ENCODE measurements at regions not wholly inside any gene's neighbourhood (a gene's known extent, or its start where the extent isn't known, plus 50 kb on each side); places are given as distances from the start of the nearest gene placed in this dataset.

DNA sequence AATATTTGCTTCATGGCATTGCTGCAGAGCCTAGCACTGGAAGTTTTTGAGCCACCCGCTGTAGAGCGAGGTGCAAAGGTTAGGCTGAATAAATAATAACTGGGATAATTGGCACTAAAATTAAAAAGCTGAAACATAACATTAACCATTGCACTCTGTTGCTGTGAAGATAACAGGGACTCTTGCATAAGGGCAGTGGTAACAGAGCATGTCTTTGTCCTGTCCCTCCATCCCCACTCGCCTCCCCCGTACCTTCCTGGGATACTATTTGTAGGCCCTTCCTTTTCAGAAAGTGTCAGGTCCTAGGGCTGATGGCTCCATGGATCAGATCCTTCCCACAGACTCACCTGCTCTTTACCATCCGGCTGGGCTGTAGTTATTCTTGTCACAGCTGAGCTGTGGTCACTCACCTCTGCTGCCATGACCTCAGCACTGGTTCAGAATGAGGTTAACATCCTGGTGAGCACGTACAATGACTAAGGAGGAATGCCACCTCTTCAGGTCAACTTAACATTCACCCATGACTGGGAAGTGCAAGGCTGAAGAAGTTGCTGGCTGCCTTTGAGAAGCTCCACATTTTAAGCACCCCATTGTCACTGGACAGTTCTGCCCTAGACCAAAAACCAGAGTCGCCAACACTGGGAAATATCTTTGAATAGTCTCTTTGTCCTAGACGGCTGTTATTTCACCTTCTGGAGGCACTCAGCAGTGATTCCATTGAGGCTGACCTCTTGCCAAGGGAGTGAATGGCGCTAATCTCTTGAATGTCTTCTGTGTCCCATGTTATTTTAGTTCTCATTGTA, 103.2 kb upstream of the KIRREL3 start:
- DNase-seq (ENCODE audit: low read depth, low spot score), result no peak

DNA sequence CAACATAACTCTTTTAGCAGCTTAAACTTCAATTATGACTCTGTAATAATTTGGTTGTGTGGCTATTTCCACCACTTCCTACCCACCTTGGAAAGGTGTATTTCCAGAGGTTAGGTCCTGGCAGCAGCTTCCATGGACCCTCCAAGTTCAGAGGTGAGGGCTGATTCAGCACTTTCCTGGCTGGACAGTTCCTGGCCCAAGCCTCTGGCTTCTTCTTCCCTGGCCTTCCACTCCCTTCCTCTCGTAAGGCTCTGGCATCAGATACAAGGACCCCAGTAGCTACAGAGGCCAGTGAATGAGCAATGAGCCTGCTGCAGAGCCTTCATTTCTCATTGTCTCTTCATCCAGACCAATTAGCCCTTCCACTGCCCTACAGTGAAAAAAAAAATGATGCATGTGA, 98.1 kb upstream of the KIRREL3 start:
- DNase-seq (ENCODE audit: low read depth, low spot score), result peak; percentile 20

- DNase-seq (ENCODE audit: low read depth, low spot score), result no peak
Measured at GRCh38 chr11:127080735-127081134, 80.2 kb upstream of the KIRREL3 start.

DNA sequence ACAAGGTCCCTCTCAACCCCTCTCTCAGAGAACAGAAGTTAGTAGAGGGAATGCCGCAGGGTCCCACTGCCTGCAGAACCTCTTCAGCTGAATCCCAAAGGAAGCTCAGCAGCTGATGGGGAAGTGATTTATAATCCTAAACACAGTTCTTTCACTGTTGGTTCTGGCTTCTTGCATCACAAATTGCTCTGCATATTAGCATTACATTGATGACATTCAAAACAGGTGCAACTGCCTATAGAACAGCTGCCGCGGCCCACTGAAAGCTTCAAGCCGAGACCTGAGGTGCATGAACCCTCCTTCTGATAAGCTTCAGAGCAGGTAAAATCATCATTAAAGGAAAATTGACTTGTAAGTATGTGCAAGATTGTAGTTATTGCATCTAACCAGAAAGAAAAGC, 75.2 kb upstream of the KIRREL3 start:
- no peak for DNase-seq (ENCODE audit: low read depth, low spot score)

DNA sequence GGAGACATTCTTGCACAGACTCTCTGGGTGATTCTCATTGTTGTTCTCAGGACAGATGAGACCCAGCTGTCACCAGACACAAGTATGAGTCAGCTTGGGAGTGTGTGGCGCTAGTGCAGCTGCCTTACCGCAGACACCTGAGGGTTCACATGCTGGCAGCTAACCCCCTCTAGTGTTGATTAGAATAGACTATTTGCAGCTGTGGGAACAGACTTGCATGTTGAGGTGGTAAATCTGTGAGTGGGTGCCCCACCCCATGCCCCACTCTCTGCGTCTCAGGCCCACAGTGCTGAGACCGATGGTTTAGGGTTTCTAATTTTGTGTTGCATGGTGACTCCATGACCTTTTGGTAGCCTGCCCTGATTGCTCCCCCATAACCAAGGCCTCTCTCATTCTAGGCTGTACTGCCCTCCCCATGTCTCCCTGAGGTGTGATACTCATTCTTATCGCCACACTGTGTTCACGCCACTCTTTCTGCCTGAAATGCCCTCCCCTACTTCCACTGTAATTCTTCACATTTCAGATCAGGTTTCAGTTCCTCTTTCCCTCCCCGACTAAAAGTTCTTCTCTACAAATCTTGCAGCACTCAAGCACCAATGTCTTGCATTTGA, 73.7 kb upstream of the KIRREL3 start:
- DNase-seq (ENCODE audit: low read depth, low spot score), result peak; percentile 57

DNA sequence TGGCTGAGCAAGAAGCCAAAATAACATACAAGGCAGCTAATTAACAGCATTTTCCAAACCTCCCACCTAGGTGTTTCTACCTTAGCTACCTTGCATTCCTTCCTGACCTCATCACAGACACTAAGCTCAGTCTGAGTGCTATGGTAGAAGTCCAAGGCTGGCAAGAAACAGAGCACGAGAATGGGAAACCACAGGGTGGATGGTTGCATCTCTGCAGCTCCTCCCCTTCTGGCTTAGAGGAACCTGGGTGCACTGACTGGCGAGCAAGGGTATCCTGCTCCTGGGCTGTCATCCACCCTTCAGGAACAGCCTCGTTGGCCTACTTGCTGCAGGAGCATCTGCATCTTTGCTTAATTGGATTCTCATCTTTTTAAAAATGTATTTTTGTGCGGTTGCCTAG, 73.1 kb upstream of the KIRREL3 start:
- DNase-seq (ENCODE audit: low read depth, low spot score), result no peak

GRCh38 chr11:127071606-127072005, 71.0 kb upstream of the KIRREL3 start:
- DNase-seq (ENCODE audit: low read depth, low spot score), result no peak

DNA sequence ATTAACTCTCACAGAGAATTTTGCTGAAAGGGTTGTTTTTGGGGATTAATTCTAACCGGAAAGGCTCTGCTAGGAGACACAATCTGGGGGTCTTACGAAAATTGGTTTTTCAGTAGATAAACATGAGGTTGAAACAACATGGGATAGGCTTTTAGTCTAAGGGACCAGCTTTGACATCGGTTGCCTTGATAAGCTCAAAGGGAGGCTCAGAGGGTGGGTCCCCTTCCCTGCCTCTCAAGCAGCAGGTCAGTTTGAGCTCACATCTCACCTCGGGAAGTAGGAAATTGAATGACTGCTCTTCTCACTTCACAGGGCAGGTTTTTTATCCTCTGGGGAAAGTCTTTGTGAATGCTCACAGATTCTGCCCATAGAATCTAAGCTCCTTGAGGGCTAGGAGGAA, 70.2 kb upstream of the KIRREL3 start:
- no peak for DNase-seq (ENCODE audit: low read depth, low spot score)

GRCh38 chr11:127066401-127067090, 66.0 kb upstream of the KIRREL3 start:
- DNase-seq (ENCODE audit: low read depth, low spot score), result no peak

- DNase-seq (ENCODE audit: low read depth, low spot score), result no peak
Measured at GRCh38 chr11:127063241-127063640, 62.7 kb upstream of the KIRREL3 start.

- DNase-seq (ENCODE audit: low read depth, low spot score), result no peak
Measured at GRCh38 chr11:127061947-127062346, 61.4 kb upstream of the KIRREL3 start.

GRCh38 chr11:127059750-127060149, 59.2 kb upstream of the KIRREL3 start:
- no peak for DNase-seq (ENCODE audit: low read depth, low spot score)

DNA sequence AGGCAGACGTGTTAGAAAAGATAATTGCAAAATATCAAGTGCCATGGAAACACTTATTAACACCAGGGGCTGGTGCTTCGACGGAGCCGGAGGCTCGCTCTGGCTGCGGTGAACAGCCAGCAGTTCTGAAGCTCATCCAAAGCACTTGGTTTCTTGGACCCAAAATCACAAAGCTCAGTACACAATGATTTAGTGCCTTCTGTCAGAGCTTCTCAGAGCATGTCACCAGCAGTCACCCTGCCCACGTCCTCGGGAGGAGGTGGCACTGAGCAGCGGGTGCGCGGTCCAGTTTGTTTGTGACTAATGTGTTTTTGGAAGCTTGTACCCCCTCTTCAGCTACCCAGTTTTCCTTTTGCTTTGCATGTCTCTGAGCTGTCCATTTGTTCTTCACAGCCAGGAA, 58.7 kb upstream of the KIRREL3 start:
- no peak for DNase-seq (ENCODE audit: low read depth, low spot score)

- no peak for DNase-seq (ENCODE audit: low read depth, low spot score)
Measured at GRCh38 chr11:127058524-127058923, 58.0 kb upstream of the KIRREL3 start.

DNA sequence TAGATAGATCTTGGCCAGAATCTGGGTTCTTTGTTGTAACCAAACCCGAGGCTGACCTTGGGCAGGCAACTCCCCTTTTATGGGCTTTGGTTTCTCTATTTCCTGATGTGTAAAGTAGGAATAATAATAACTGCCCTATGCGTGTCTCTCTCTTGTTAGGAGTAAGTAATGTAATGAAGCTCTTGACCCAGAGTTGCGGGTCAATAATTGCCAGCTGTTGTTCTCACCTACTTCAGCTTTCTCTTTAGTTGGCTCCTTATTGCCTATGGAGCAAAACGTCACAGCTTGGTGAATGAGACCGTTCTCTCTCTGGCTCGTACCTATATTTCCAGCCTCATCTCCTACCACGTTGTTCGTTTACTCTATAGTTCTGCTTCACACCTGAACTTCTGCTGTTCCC, 56.6 kb upstream of the KIRREL3 start:
- no peak for DNase-seq (ENCODE audit: low read depth, low spot score)

DNA sequence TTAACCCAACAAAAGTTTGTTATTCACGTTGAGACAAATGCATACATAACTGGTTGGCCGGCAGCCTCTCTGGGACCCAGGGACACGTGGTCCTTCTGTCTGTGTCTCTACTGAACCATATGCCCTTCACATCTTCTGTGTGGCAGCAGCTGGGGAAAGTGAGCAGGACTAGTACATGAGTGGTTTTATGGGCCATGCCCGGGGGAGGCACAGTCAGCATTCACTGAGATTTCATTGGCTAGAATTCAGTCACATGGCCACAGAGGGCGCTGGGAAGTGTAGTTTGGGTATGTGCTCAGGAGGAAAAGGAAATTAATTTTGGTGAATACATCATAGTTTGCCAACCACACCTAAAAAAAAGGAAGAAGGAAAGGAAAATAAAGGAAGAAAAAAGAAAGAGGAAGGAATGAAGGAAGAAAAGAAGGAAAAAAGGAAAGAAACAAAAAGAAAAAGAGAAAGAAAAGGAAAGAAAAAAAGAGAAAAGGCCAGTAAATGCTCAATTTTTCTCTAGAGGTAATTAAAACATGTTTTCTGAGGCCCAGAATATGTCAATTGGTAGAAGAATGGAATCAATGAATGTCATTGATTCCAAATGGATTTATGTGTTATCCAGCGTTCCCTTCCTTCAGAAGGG, 55.9 kb upstream of the KIRREL3 start:
- no peak for DNase-seq (ENCODE audit: low read depth, low spot score)

- no peak for DNase-seq (ENCODE audit: low read depth, low spot score)
Measured at GRCh38 chr11:127055236-127055635, 54.7 kb upstream of the KIRREL3 start.

- no peak for DNase-seq (ENCODE audit: low read depth, low spot score)
Measured at GRCh38 chr11:127054153-127054552, 53.6 kb upstream of the KIRREL3 start.

- DNase-seq (ENCODE audit: low read depth, low spot score), result no peak
Measured at GRCh38 chr11:127052404-127052803, 51.8 kb upstream of the KIRREL3 start.
